ENCODE measurements at regions not wholly inside any gene's neighbourhood (a gene's known extent, or its start where the extent isn't known, plus 50 kb on each side); places are given as distances from the start of the nearest gene placed in this dataset.

- TF ChIP-seq CTCF (conservative IDR thresholded peaks at IDR 0.05 in 1 of 2, IDR thresholded peaks at IDR 0.05 in 1 of 2; ENCODE audit: low read depth in 1 of 2, low read length in 2 of 2) = no peak
- TF ChIP-seq EZH2 (IDR thresholded peaks at IDR 0.05; ENCODE audit: low read length, missing control alignments) = no peak
Measured at GRCh38 chr21:14629461-14629860, 83.3 kb upstream of the SAMSN1 start.

Data from fibroblast of lung (primary cell).